Neuronal stem cell (in vitro differentiated cells): ENCODE measurements at regions not wholly inside any gene's neighbourhood (a gene's known extent, or its start where the extent isn't known, plus 50 kb on each side); places are given as distances from the start of the nearest gene placed in this dataset.

ENCODE experiments used
- DNase-seq: peaks from one replicate; pipeline ENCODE4 v3.0.0-alpha.2; 2013; ENCODE audit warnings: low spot score
- H2AFZ ChIP-seq: one replicate; pipeline ENCODE4 v1.6.1; 2013; ENCODE audit warnings: mild to moderate bottlenecking, low read length, inconsistent platforms
- H2AK5ac ChIP-seq: 2 replicates; pipeline ENCODE4 v1.6.1; 2013; ENCODE audit warnings: low read depth, mild to moderate bottlenecking, inconsistent platforms, low read length, moderate library complexity, mixed read lengths
- H2BK120ac ChIP-seq: 2 replicates; pipeline ENCODE4 v1.6.1; 2013; ENCODE audit warnings: low read depth, mild to moderate bottlenecking, inconsistent platforms, low read length, moderate library complexity, mixed read lengths
- H2BK12ac ChIP-seq: one replicate; pipeline ENCODE4 v1.6.1; 2013; ENCODE audit warnings: low read length, inconsistent platforms
- H2BK15ac ChIP-seq: 2 replicates; pipeline ENCODE4 v1.6.1; 2013; ENCODE audit warnings: mild to moderate bottlenecking, low read length, inconsistent platforms, mixed read lengths
- H2BK5ac ChIP-seq: one replicate; pipeline ENCODE4 v1.6.1; 2013; ENCODE audit warnings: inconsistent platforms, mild to moderate bottlenecking, low read length, moderate library complexity
- H3K14ac ChIP-seq: one replicate; pipeline ENCODE4 v1.6.1; 2013; ENCODE audit warnings: low read length, inconsistent platforms
- H3K18ac ChIP-seq: 2 replicates; pipeline ENCODE4 v1.6.1; 2013; ENCODE audit warnings: low read length, inconsistent platforms
- H3K23ac ChIP-seq: 2 replicates; pipeline ENCODE4 v1.6.1; 2013; ENCODE audit warnings: low read depth, mild to moderate bottlenecking, mixed read lengths, low read length, inconsistent platforms; ENCODE audit not compliant: poor library complexity
- H3K27ac ChIP-seq: replicated peaks from 3 replicates; pipeline ENCODE4 v1.5.1; 2013; ENCODE audit warnings: low read length, inconsistent platforms
- H3K27me3 ChIP-seq, 3 experiments: 2 replicates each; pipeline ENCODE4 v1.6.1; 2013; ENCODE audit warnings: low read length in 3 of 3, mild to moderate bottlenecking in 2 of 3, inconsistent platforms in 1 of 3, low read depth in 1 of 3, mixed read lengths in 1 of 3, moderate library complexity in 1 of 3; ENCODE audit not compliant: control insufficient read depth in 3 of 3, insufficient read depth in 3 of 3
- H3K36me3 ChIP-seq, 2 donors: replicated peaks in 1 of 2; 2 replicates each; pipeline ENCODE4 v1.6.1; 2013; ENCODE audit warnings: low read length in 2 of 2; ENCODE audit not compliant: control insufficient read depth in 2 of 2, insufficient read depth in 2 of 2
- H3K4ac ChIP-seq: 2 replicates; pipeline ENCODE4 v1.6.1; 2013; ENCODE audit warnings: inconsistent platforms, mild to moderate bottlenecking, low read length, moderate library complexity
- H3K4me1 ChIP-seq, 2 donors: 1 replicate in 1 of 2; 2 replicates in 1 of 2; pipeline ENCODE4 v1.6.1; 2013; ENCODE audit warnings: low read length in 2 of 2, low read depth in 1 of 2; ENCODE audit not compliant: control insufficient read depth in 2 of 2, insufficient read depth in 1 of 2
- H3K4me2 ChIP-seq: one replicate; pipeline ENCODE4 v1.6.1; 2013; ENCODE audit warnings: mild to moderate bottlenecking, low read length, inconsistent platforms; ENCODE audit not compliant: insufficient read depth, poor library complexity, severe bottlenecking
- H3K4me3 ChIP-seq, 2 donors: 2 replicates each; pipeline ENCODE4 v1.5.1; 2013; ENCODE audit warnings: low read length in 2 of 2, mild to moderate bottlenecking in 2 of 2, inconsistent platforms in 1 of 2, moderate library complexity in 1 of 2
- H3K79me1 ChIP-seq: one replicate; pipeline ENCODE4 v1.6.1; 2013; ENCODE audit warnings: low read depth, mild to moderate bottlenecking, inconsistent platforms, low read length, moderate library complexity
- H3K9ac ChIP-seq: one replicate; pipeline ENCODE4 v1.6.1; 2013; ENCODE audit warnings: mild to moderate bottlenecking, low read depth, low read length, inconsistent platforms; ENCODE audit not compliant: poor library complexity
- H3K9me3 ChIP-seq, 2 donors: replicated peaks in 1 of 2; 2 replicates each; pipeline versions ENCODE3 to v1.6.1; 2013; ENCODE audit warnings: low read length in 2 of 2, mild to moderate bottlenecking in 2 of 2, inconsistent platforms in 1 of 2, low read depth in 1 of 2, mixed read lengths in 1 of 2, moderate library complexity in 1 of 2; ENCODE audit not compliant: control insufficient read depth in 2 of 2, insufficient read depth in 1 of 2
- H4K8ac ChIP-seq: one replicate; pipeline ENCODE4 v1.6.1; 2013; ENCODE audit warnings: low read depth, mild to moderate bottlenecking, inconsistent platforms, low read length, moderate library complexity
- H4K91ac ChIP-seq: one replicate; pipeline ENCODE4 v1.6.1; 2013; ENCODE audit warnings: low read length, low read depth, mild to moderate bottlenecking, inconsistent platforms; ENCODE audit not compliant: poor library complexity
- WGBS, 2 donors: extraction: QIAGEN DNeasy Blood & Tissue Kit; methylation state at CpG; one replicate each; pipeline ENCODE4 v1.1.7; 2013; ENCODE audit warnings: missing lambda C conversion rate in 2 of 2, mixed read lengths in 1 of 2; ENCODE audit not compliant: insufficient read length in 2 of 2, insufficient replicate concordance in 1 of 2; ENCODE audit errors: extremely low coverage in 2 of 2; 5-methylcytosine and 5-hydroxymethylcytosine counted together

GRCh38 chr5:97542469-97542868 is 359.4 kb upstream of the RIOK2 start:
- Histone ChIP-seq H3K9me3 (peaks cover 0 to 6% of the 10 kb centered on the region in 2 donors), H2AFZ (no peak overlapping the region), H3K79me1 (no peaks in the 10 kb centered on the region), H2AK5ac (no peak overlapping the region), H3K9ac (no peak overlapping the region), H4K91ac (no peak overlapping the region), H2BK15ac (no peak overlapping the region), H3K18ac (no peak overlapping the region), H3K4me2 (no peak overlapping the region), H2BK120ac (no peak overlapping the region), H4K8ac (no peak overlapping the region), H3K36me3 (no peaks in the 10 kb centered on the region), H3K27me3 (no peaks in the 10 kb centered on the region), H2BK5ac (no peak overlapping the region), H3K14ac (no peak overlapping the region), H3K4me3 (no peak overlapping the region), H3K4ac (no peak overlapping the region), H3K4me1 (peaks cover 10 to 16% of the 10 kb centered on the region in 2 donors), H2BK12ac (no peak overlapping the region), H3K23ac (no peak overlapping the region), H3K27ac (no peak overlapping the region)
- no CpG with 5 or more reads among the region's 1 CpG for WGBS, 2 donors
- no peak for DNase-seq

- H3K4me3 ChIP-seq = no peak overlapping the region
- H3K36me3 ChIP-seq = no peaks in the 10 kb centered on the region
- H3K27me3 ChIP-seq = no peaks in the 10 kb centered on the region
- no peak overlapping the region for H4K8ac ChIP-seq
- H3K27ac ChIP-seq = no peak overlapping the region
- H3K4ac ChIP-seq = no peak overlapping the region
- no peak overlapping the region for H2BK12ac ChIP-seq
- H3K23ac ChIP-seq = no peak overlapping the region
- no CpG with 5 or more reads among the region's 4 CpGs for WGBS, 2 donors
- no peaks in the 10 kb centered on the region for H3K79me1 ChIP-seq
- no peak overlapping the region for H3K9ac ChIP-seq
- DNase-seq = no peak
- H2BK15ac ChIP-seq = no peak overlapping the region
- H3K9me3 ChIP-seq = peaks cover 0 to 6% of the 10 kb centered on the region in 2 donors
- H2BK120ac ChIP-seq = no peak overlapping the region
- no peak overlapping the region for H3K14ac ChIP-seq
- peaks cover 10 to 16% of the 10 kb centered on the region in 2 donors for H3K4me1 ChIP-seq
- no peak overlapping the region for H3K18ac ChIP-seq
- no peak overlapping the region for H3K4me2 ChIP-seq
- H2AFZ ChIP-seq = no peak overlapping the region
- H2BK5ac ChIP-seq = no peak overlapping the region
- no peak overlapping the region for H4K91ac ChIP-seq
- H2AK5ac ChIP-seq = no peak overlapping the region
These were observed 360.1 kb upstream of the RIOK2 start for GRCh38 chr5:97543166-97543565.

DNA sequence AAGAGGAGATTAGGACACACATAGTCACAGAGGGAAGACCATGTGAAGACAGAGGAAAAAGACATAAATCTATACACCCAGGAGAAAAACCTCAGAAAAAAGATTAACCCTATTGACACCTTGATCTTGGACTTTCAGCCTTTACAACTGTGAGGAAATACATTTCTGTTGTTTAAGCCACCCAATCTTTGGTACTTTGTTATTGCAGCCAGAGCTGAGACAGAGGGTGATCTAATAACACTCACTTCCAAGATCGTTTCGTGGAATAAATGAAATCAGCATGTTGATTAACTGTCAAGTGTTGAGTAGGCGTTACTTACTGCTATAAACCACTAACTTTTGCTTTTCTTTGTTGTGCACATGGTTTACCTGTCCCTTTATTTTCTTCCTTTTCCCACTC is 361.2 kb upstream of the RIOK2 start:
- Histone ChIP-seq H3K27me3 (no peaks in the 10 kb centered on the region), H3K9me3 (peaks cover 0 to 6% of the 10 kb centered on the region in 2 donors), H2AFZ (no peak overlapping the region), H4K91ac (no peak overlapping the region), H3K79me1 (no peaks in the 10 kb centered on the region), H3K4me2 (no peak overlapping the region), H2BK120ac (no peak overlapping the region), H2AK5ac (no peak overlapping the region), H3K4ac (no peak overlapping the region), H3K36me3 (no peaks in the 10 kb centered on the region), H2BK5ac (no peak overlapping the region), H2BK15ac (no peak overlapping the region), H2BK12ac (no peak overlapping the region), H3K18ac (no peak overlapping the region), H3K9ac (no peak overlapping the region), H3K4me3 (no peak overlapping the region), H4K8ac (no peak overlapping the region), H3K14ac (no peak overlapping the region), H3K4me1 (peaks cover 5 to 7% of the 10 kb centered on the region in 2 donors), H3K27ac (no peak overlapping the region), H3K23ac (no peak overlapping the region)
- DNase-seq = no peak
- WGBS, 2 donors = no CpG with 5 or more reads among the region's 3 CpGs

DNA sequence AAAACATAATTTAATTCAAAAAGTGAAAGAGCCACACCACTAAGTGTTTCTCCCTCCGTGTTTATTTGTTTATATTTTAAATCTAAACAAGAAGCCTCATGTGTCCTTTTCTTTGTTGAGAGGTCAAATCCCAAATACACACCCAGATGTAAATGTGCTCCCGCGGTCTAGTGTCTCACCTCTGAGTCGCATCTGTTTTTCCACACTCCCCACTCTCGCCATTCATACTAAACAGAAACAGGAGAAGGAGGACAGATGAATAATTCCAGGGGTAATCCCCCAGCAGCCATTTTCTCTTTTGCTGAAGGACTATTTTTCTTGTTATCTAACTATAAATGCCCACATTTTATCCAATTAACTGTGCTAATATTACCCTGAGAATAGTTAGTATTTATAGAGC is 361.6 kb upstream of the RIOK2 start:
- Histone ChIP-seq H3K27me3 (no peaks in the 10 kb centered on the region), H3K9me3 (peaks cover 0 to 4% of the 10 kb centered on the region in 2 donors), H2BK5ac (no peak overlapping the region), H3K4me1 (peaks cover 5 to 7% of the 10 kb centered on the region in 2 donors), H4K91ac (no peak overlapping the region), H2BK15ac (no peak overlapping the region), H3K4ac (no peak overlapping the region), H2AFZ (peak overlapping the region; percentile 27), H3K4me2 (no peak overlapping the region), H3K18ac (no peak overlapping the region), H3K14ac (no peak overlapping the region), H2AK5ac (no peak overlapping the region), H4K8ac (no peak overlapping the region), H3K23ac (no peak overlapping the region), H3K4me3 (no peak overlapping the region), H3K27ac (no peak overlapping the region), H2BK12ac (no peak overlapping the region), H3K9ac (no peak overlapping the region), H3K79me1 (no peaks in the 10 kb centered on the region), H2BK120ac (no peak overlapping the region), H3K36me3 (no peaks in the 10 kb centered on the region)
- WGBS, 2 donors = no CpG with 5 or more reads among the region's 5 CpGs
- DNase-seq = no peak
